HG03196 (cell line): ENCODE measurements at regions not wholly inside any gene's neighbourhood (a gene's known extent, or its start where the extent isn't known, plus 50 kb on each side); places are given as distances from the start of the nearest gene placed in this dataset.

Experiments used
- ATAC-seq: cut with Tn5 transposase; IDR thresholded peaks from one replicate; pipeline ENCODE4 v1.9.1; 2021; ENCODE audit not compliant: unreplicated experiment

GRCh38 chr9:129490583-129491486 lies 130.1 kb downstream of the C9orf50 start:
- ATAC-seq, result no peak

DNA sequence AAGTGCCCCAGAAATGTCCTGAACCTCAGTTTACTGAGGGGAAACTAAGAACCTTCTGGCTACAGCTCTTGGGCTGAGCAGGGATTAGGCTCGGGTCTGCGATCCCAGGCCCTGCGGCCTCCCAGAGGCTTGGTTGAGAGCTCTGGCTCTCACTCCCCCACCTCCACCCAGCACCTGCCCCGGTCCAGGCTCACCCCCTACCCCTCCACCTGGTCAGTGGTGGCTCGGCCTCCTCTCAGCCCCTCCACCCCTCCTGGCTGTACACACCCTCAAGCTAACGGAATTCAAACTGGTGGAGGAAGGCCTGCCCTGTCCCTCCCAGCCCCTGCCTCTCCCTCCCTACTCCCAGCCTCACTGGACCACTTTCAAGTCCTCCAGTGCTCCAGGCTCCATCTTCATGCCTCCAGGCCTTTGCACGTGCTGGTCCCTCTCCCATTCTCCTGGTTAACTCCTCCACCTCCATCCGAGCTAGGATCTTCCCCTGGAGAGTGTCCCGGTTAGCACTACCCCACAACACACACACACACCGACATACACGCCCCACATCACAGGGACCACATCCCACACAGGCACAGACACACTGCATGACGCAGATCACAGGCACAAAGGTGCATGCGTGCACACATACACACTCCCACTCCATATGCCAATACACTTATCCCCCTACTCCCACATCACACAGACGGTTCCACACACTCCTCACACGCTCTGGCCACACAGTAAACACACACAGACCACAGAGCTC lies 130.9 kb downstream of the C9orf50 start:
- ATAC-seq, result no peak

DNA sequence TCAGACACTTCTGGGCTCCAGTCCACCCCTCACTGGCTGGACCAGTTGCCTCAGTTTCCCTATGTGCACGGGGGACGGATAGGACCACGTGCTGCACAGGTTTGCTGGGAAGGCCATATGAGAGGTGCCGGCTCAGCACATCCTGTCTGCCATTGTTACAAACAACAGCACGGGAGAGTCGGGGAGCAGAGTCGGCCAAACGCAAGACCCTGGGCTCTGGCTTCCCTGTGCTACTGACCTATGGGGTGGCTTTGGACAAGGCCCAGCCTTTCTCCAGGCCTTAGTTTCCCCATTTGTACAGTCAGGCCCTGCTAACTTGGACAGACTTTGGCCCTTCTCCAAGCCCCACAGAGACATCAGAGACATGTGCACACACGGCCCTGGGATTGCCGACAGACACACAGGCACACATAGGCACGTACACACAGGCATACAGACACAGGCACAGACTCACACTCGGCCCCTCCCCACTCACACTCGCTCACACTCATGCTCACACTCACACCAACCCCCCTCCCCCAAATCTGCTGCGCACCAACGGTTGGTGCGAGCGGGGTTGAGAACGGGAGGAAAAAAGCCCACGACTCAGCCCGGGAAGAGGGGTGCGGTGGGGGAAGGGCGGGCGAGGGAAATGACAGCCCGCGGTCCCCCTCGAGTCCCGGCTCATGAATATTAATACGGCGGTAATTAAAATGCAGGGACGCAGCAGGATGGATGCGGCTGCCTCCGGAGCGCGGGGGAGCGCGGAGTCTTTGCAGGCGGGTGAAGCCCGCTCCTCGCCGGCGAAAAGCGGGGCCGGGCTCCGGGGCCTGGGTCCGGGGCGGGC lies 133.0 kb downstream of the C9orf50 start:
- no peak for ATAC-seq

GRCh38 chr9:129486756-129487657 lies 133.9 kb downstream of the C9orf50 start:
- no peak for ATAC-seq

DNA sequence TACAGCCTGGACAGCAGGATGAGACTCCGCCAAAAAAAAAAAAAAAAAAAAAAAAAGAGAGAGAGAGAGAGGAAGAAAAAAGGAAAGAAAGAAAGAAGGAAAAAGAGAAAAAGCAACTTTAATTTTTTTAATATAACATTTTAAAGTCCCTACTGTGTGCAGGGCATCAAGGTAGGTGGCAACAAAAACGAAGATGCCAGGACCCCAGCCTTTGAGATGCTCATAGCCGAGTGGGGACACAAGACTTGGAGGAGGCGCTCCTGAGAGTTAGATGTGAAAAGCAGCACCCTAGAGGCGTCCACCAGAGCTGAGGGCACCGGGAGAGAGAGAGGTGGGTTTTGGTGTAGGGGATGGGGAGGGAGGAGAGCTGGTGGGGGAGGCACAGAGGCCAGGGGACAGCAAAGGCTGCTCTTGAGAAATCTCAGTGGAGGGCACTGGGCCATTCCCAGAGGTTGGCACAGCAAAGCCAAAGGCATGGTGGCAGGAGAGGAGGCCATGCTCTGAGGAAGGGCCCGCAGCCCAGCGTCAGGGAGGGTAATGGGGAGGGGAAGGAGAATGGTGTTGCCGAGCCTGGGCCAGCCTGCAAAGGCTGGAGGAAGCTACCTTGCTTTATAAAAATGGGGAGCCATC lies 135.6 kb downstream of the C9orf50 start:
- no peak for ATAC-seq

- no peak for ATAC-seq
Observed at GRCh38 chr9:129484352-129485000, 136.4 kb downstream of the C9orf50 start.

GRCh38 chr9:129483415-129484351 lies 137.2 kb downstream of the C9orf50 start:
- no peak for ATAC-seq

GRCh38 chr9:129482521-129483414 lies 138.1 kb downstream of the C9orf50 start:
- no peak for ATAC-seq

DNA sequence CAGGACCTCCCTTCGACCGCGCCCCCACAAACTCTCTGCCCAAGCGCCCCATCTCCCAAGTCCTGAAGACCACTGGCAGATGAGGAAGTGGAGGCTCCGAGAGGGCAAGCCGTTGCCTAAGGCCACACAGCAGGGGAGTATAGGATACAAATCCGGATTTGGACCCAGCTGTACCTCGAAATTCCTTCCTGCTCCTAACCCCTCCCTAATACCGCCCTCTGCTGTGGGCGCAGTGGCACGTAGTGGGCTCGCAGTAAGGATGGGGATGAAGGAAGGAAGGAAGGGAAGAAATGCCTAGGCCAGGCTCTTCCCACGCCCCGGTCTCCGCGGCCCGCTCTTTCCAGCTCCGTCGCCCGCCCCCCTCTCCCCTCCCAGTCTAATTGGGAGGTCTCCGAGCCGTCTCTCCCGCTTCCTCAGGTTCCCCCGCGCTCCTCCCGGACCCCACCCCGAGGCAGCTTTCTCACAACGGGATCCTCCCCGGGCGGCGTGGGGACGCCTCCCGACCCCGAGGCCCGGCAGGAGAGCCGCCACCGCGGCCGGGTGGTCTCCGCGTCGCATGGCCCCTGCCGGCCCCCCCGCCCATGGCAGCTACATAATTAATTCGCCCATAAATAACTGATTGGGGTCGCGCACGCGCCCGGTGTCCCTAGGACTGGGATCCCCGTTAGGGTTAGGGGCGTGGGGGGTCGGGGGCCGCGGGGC lies 138.9 kb downstream of the C9orf50 start:
- no peak for ATAC-seq

DNA sequence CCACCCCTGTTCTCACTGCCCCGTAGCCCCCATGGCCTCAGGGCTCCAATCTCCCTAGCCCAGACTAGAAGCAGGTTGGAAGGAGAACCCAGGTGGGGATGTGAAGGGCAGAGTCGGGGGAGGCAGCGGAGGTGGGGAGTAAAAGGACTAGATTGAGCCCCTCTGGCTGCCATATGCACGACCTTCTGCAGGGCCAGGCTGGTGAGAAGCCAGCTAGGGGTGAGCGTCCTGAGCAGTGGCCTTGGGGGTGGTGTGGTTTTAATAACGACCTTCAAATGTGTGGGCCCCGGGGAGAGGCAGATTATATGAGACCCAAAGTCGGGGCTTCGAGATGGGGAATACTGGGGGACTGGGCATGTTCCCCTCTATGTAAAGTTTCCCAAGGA lies 139.5 kb downstream of the C9orf50 start:
- no peak for ATAC-seq

GRCh38 chr9:129480745-129481144 lies 140.2 kb downstream of the C9orf50 start:
- ATAC-seq, result no peak

- ATAC-seq, result no peak
Observed at GRCh38 chr9:129480227-129480626, 140.7 kb downstream of the C9orf50 start.

- no peak for ATAC-seq
Observed at GRCh38 chr9:129479631-129480011, 141.3 kb downstream of the C9orf50 start.

- no peak for ATAC-seq
Observed at GRCh38 chr9:129478961-129479630, 141.8 kb downstream of the C9orf50 start.

- no peak for ATAC-seq
Observed at GRCh38 chr9:129478461-129478860, 142.4 kb downstream of the C9orf50 start.
